Liver (tissue), 3 donors: ENCODE measurements at regions not wholly inside any gene's neighbourhood (a gene's known extent, or its start where the extent isn't known, plus 50 kb on each side); places are given as distances from the start of the nearest gene placed in this dataset.

Source experiments
- RAD21 ChIP-seq, 2 donors: IDR thresholded peaks; 2 replicates each; pipeline ENCODE4 v1.6.1; 2016; ENCODE audit warnings: antibody characterized with exemption in 2 of 2, mild to moderate bottlenecking in 2 of 2
- SP1 ChIP-seq: IDR thresholded peaks from 2 replicates; pipeline ENCODE4 v1.6.1; 2018; ENCODE audit warnings: antibody characterized with exemption, mild to moderate bottlenecking
- TF ChIP-seq, protein P1 (sequence below): fragments of 150-350 bp; IDR thresholded peaks from 2 replicates; pipeline ENCODE4 v1.5.1; 2017; ENCODE audit warnings: improper control_type of control experiment, low read depth, low read length; ENCODE audit not compliant: missing input control
- TF ChIP-seq, protein P2 (sequence below): IDR thresholded peaks from 2 replicates; pipeline ENCODE4 v1.6.1; 2016; ENCODE audit warnings: antibody characterized with exemption, mild to moderate bottlenecking
- donor health status: healthy.
- donor health status: healthy.

- TF ChIP-seq, protein P1, sequence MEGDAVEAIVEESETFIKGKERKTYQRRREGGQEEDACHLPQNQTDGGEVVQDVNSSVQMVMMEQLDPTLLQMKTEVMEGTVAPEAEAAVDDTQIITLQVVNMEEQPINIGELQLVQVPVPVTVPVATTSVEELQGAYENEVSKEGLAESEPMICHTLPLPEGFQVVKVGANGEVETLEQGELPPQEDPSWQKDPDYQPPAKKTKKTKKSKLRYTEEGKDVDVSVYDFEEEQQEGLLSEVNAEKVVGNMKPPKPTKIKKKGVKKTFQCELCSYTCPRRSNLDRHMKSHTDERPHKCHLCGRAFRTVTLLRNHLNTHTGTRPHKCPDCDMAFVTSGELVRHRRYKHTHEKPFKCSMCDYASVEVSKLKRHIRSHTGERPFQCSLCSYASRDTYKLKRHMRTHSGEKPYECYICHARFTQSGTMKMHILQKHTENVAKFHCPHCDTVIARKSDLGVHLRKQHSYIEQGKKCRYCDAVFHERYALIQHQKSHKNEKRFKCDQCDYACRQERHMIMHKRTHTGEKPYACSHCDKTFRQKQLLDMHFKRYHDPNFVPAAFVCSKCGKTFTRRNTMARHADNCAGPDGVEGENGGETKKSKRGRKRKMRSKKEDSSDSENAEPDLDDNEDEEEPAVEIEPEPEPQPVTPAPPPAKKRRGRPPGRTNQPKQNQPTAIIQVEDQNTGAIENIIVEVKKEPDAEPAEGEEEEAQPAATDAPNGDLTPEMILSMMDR = no peak
- no peak for TF ChIP-seq RAD21 (IDR thresholded peaks at IDR 0.05)
- TF ChIP-seq, protein P2, sequence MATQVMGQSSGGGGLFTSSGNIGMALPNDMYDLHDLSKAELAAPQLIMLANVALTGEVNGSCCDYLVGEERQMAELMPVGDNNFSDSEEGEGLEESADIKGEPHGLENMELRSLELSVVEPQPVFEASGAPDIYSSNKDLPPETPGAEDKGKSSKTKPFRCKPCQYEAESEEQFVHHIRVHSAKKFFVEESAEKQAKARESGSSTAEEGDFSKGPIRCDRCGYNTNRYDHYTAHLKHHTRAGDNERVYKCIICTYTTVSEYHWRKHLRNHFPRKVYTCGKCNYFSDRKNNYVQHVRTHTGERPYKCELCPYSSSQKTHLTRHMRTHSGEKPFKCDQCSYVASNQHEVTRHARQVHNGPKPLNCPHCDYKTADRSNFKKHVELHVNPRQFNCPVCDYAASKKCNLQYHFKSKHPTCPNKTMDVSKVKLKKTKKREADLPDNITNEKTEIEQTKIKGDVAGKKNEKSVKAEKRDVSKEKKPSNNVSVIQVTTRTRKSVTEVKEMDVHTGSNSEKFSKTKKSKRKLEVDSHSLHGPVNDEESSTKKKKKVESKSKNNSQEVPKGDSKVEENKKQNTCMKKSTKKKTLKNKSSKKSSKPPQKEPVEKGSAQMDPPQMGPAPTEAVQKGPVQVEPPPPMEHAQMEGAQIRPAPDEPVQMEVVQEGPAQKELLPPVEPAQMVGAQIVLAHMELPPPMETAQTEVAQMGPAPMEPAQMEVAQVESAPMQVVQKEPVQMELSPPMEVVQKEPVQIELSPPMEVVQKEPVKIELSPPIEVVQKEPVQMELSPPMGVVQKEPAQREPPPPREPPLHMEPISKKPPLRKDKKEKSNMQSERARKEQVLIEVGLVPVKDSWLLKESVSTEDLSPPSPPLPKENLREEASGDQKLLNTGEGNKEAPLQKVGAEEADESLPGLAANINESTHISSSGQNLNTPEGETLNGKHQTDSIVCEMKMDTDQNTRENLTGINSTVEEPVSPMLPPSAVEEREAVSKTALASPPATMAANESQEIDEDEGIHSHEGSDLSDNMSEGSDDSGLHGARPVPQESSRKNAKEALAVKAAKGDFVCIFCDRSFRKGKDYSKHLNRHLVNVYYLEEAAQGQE = no peak
- no peak for TF ChIP-seq SP1
Measured at GRCh38 chr17:74147056-74147835, 56.2 kb upstream of the RPL38 start.
